Upper lobe of left lung (tissue), 4 donors: ENCODE measurements at regions not wholly inside any gene's neighbourhood (a gene's known extent, or its start where the extent isn't known, plus 50 kb on each side); places are given as distances from the start of the nearest gene placed in this dataset.

ENCODE experiments used
- CTCF ChIP-seq, 6 experiments: fragments of 450-650 bp in 4 of 6; fragments of 200-600 bp in 2 of 6; sonication (generic) in 2 of 6; IDR thresholded peaks; one replicate each; pipeline ENCODE4 v1.5.1; 2016 to 2019; ENCODE audit warnings: antibody characterized with exemption in 6 of 6
- EP300 ChIP-seq, 4 donors: sonication (generic); formaldehyde crosslinking; IDR thresholded peaks; one replicate each; pipeline ENCODE4 v1.5.1; 2017; ENCODE audit warnings: antibody characterized with exemption in 4 of 4, control low read depth in 2 of 4
- POLR2A ChIP-seq, 4 donors: fragments of 450-650 bp; IDR thresholded peaks; one replicate each; pipeline ENCODE4 v1.5.1; 2016 to 2017; ENCODE audit warnings: antibody characterized with exemption in 4 of 4, mild to moderate bottlenecking in 2 of 4

- TF ChIP-seq CTCF (IDR thresholded peaks at IDR 0.05) (no peak), POLR2A (IDR thresholded peaks at IDR 0.05) (no peak), EP300 (IDR thresholded peaks at IDR 0.05) (no peak)
These were observed 90.0 kb upstream of the PAX2 start for GRCh38 chr10:100655326-100655759.
